Muscle of leg (tissue), 3 donors: ENCODE measurements at regions not wholly inside any gene's neighbourhood (a gene's known extent, or its start where the extent isn't known, plus 50 kb on each side); places are given as distances from the start of the nearest gene placed in this dataset.
"Not testable (repeated sequence)": the region's sequence is repeated elsewhere in the genome, so short reads cannot be mapped to it uniquely, and the experiment has no call there.

Experiments
- DNase-seq: peaks from one replicate; pipeline ENCODE4 v3.0.0; 2013
- H3K27ac ChIP-seq: one replicate; pipeline ENCODE4 v1.5.1; 2013; ENCODE audit warnings: mild to moderate bottlenecking, low read length, control low read depth
- H3K27me3 ChIP-seq: one replicate; pipeline ENCODE4 v1.6.1; 2013; ENCODE audit warnings: low read length; ENCODE audit not compliant: control insufficient read depth, insufficient read depth
- H3K36me3 ChIP-seq: one replicate; pipeline ENCODE4 v1.6.1; 2013; ENCODE audit warnings: low read length; ENCODE audit not compliant: control insufficient read depth, insufficient read depth
- H3K4me1 ChIP-seq: one replicate; pipeline ENCODE4 v1.6.1; 2013; ENCODE audit warnings: low read length; ENCODE audit not compliant: control insufficient read depth, insufficient read depth
- H3K4me3 ChIP-seq: one replicate; pipeline ENCODE4 v1.5.1; 2013; ENCODE audit warnings: low read length, control low read depth
- H3K9me3 ChIP-seq: replicated peaks from 2 replicates; pipeline ENCODE4 v1.6.1; 2013; ENCODE audit warnings: low read depth, low read length; ENCODE audit not compliant: control insufficient read depth
- WGBS: methylation state at CpG from one replicate; pipeline ENCODE4 v1.1.5; 2013; ENCODE audit warnings: missing lambda C conversion rate; ENCODE audit not compliant: insufficient coverage; 5-methylcytosine and 5-hydroxymethylcytosine counted together

GRCh38 chr2:21194147-21194546 is 70.4 kb downstream of the TDRD15 start:
- Histone ChIP-seq H3K27me3 (no peaks in the 10 kb centered on the region), H3K4me1 (no peaks in the 10 kb centered on the region), H3K36me3 (no peaks in the 10 kb centered on the region), H3K9me3 (no peaks in the 10 kb centered on the region), H3K4me3 (no peak overlapping the region), H3K27ac (no peak overlapping the region)
- no CpG with 5 or more reads among the region's 2 CpGs for WGBS
- DNase-seq = no peak

GRCh38 chr2:21194858-21195271 is 71.1 kb downstream of the TDRD15 start:
- WGBS = no CpG with 5 or more reads among the region's 2 CpGs
- no peaks in the 10 kb centered on the region for H3K27me3 ChIP-seq
- no peaks in the 10 kb centered on the region for H3K4me1 ChIP-seq
- no peak overlapping the region for H3K4me3 ChIP-seq
- no peaks in the 10 kb centered on the region for H3K36me3 ChIP-seq
- H3K9me3 ChIP-seq = no peaks in the 10 kb centered on the region
- DNase-seq = no peak
- H3K27ac ChIP-seq = no peak overlapping the region

GRCh38 chr2:21195326-21195725 is 71.6 kb downstream of the TDRD15 start:
- Histone ChIP-seq H3K27me3 (no peaks in the 10 kb centered on the region), H3K36me3 (no peaks in the 10 kb centered on the region), H3K4me3 (no peak overlapping the region), H3K4me1 (no peaks in the 10 kb centered on the region), H3K9me3 (no peaks in the 10 kb centered on the region), H3K27ac (no peak overlapping the region)
- DNase-seq = no peak

- DNase-seq = peak; percentile 5
- no CpG with 5 or more reads among the region's 5 CpGs for WGBS
Observed at GRCh38 chr2:21198637-21199036, 74.9 kb downstream of the TDRD15 start.

GRCh38 chr2:21203976-21204375 is 80.2 kb downstream of the TDRD15 start:
- H3K9me3 ChIP-seq = no peaks in the 10 kb centered on the region
- no peak overlapping the region for H3K4me3 ChIP-seq
- no peak overlapping the region for H3K27ac ChIP-seq
- no peaks in the 10 kb centered on the region for H3K36me3 ChIP-seq
- no peaks in the 10 kb centered on the region for H3K4me1 ChIP-seq
- H3K27me3 ChIP-seq = no peaks in the 10 kb centered on the region
- no peak for DNase-seq

More at GRCh38 chr2:21198637-21199036, 74.9 kb downstream of the TDRD15 start:
- Histone ChIP-seq H3K27me3 (no peaks in the 10 kb centered on the region), H3K36me3 (no peaks in the 10 kb centered on the region), H3K4me1 (no peaks in the 10 kb centered on the region), H3K27ac (no peak overlapping the region), H3K4me3 (no peak overlapping the region), H3K9me3 (no peaks in the 10 kb centered on the region)

- H3K36me3 ChIP-seq, H3K27me3 ChIP-seq, H3K4me1 ChIP-seq, H3K27ac ChIP-seq, H3K9me3 ChIP-seq, DNase-seq, H3K4me3 ChIP-seq: not testable (repeated sequence)
- 95% methylated on average over 6 of the region's 10 CpGs for WGBS
Observed at GRCh38 chr2:21214085-21214484, 90.3 kb downstream of the TDRD15 start.

GRCh38 chr2:21217442-21217841 is 93.7 kb downstream of the TDRD15 start:
- DNase-seq = no peak
- Histone ChIP-seq H3K36me3 (no peaks in the 10 kb centered on the region), H3K27ac (no peak overlapping the region), H3K27me3 (no peaks in the 10 kb centered on the region), H3K4me1 (no peaks in the 10 kb centered on the region), H3K9me3 (no peaks in the 10 kb centered on the region), H3K4me3 (no peak overlapping the region)

- H3K27me3 ChIP-seq = no peaks in the 10 kb centered on the region
- H3K27ac ChIP-seq = no peak overlapping the region
- no peaks in the 10 kb centered on the region for H3K4me1 ChIP-seq
- H3K9me3 ChIP-seq = no peaks in the 10 kb centered on the region
- WGBS = no CpG with 5 or more reads among the region's 1 CpG
- no peak overlapping the region for H3K4me3 ChIP-seq
- H3K36me3 ChIP-seq = no peaks in the 10 kb centered on the region
- no peak for DNase-seq
Observed at GRCh38 chr2:21220930-21221329, 97.2 kb downstream of the TDRD15 start.

- DNase-seq = no peak
- no peaks in the 10 kb centered on the region for H3K9me3 ChIP-seq
- H3K27me3 ChIP-seq = no peaks in the 10 kb centered on the region
- no peak overlapping the region for H3K27ac ChIP-seq
- H3K4me3 ChIP-seq = no peak overlapping the region
- H3K36me3 ChIP-seq = no peaks in the 10 kb centered on the region
- H3K4me1 ChIP-seq = no peaks in the 10 kb centered on the region
- 40% methylated on average over 1 of the region's 5 CpGs for WGBS
Observed at GRCh38 chr2:21223618-21224017, 99.8 kb downstream of the TDRD15 start.

- WGBS = 24% methylated on average over 2 of the region's 10 CpGs
- no peaks in the 10 kb centered on the region for H3K9me3 ChIP-seq
- no peaks in the 10 kb centered on the region for H3K27me3 ChIP-seq
- no peaks in the 10 kb centered on the region for H3K4me1 ChIP-seq
- DNase-seq = no peak
- no peaks in the 10 kb centered on the region for H3K36me3 ChIP-seq
- H3K4me3 ChIP-seq = no peak overlapping the region
- no peak overlapping the region for H3K27ac ChIP-seq
Observed at GRCh38 chr2:21228041-21228895, 104.5 kb downstream of the TDRD15 start.

- H3K36me3 ChIP-seq = no peaks in the 10 kb centered on the region
- DNase-seq = peak; percentile 16
- H3K9me3 ChIP-seq = no peaks in the 10 kb centered on the region
- H3K4me3 ChIP-seq = no peak overlapping the region
- no peak overlapping the region for H3K27ac ChIP-seq
- no peaks in the 10 kb centered on the region for H3K27me3 ChIP-seq
- no CpG with 5 or more reads among the region's 1 CpG for WGBS
- no peaks in the 10 kb centered on the region for H3K4me1 ChIP-seq
Observed at GRCh38 chr2:21229302-21229701, 105.5 kb downstream of the TDRD15 start.
